A673 (cell line): ENCODE measurements at regions not wholly inside any gene's neighbourhood (a gene's known extent, or its start where the extent isn't known, plus 50 kb on each side); places are given as distances from the start of the nearest gene placed in this dataset.
"Not testable (repeated sequence)": the region's sequence is repeated elsewhere in the genome, so short reads cannot be mapped to it uniquely, and the experiment has no call there.

Experiments used
- BruUV-seq: library from RNA; stranded (reverse); fragments of 400-500 nt; replicated peaks from 2 replicates; lab custom pipeline; 2021; lab: Mats Ljungman, UMichigan
- CTCF ChIA-PET: fragments of 300-600 bp; sonication (Branson Sonifier 250); formaldehyde crosslinking; loops from one replicate; lab custom pipeline; 2022; ENCODE audit warnings: antibody characterized with exemption; lab: Charles Lee
- POLR2A ChIA-PET: fragments of 300-600 bp; sonication (Branson Sonifier 250); formaldehyde crosslinking; loops from one replicate; lab custom pipeline; 2022; ENCODE audit warnings: antibody characterized with exemption; ENCODE audit not compliant: low non-redundant PET; lab: Charles Lee
- DNase-seq: peaks from one replicate; pipeline ENCODE4 v3.0.0-alpha.2; 2015; ENCODE audit warnings: low spot score
- H3K27ac ChIP-seq: fragments of 200-600 bp; sonication (generic); 2 replicates; pipeline ENCODE4 v1.5.1; 2016; ENCODE audit warnings: mixed run types, low read depth, mild to moderate bottlenecking, mixed read lengths, antibody characterized with exemption, low read length; ENCODE audit not compliant: poor library complexity, severe bottlenecking
- H3K27me3 ChIP-seq: fragments of 200-600 bp; sonication (generic); replicated peaks from 2 replicates; pipeline ENCODE4 v1.6.1; 2017; ENCODE audit warnings: mixed run types, low read depth, mild to moderate bottlenecking, mixed read lengths, antibody characterized with exemption, low read length; ENCODE audit not compliant: insufficient read depth, poor library complexity
- H3K36me3 ChIP-seq: fragments of 200-600 bp; sonication (generic); 2 replicates; pipeline ENCODE4 v1.6.1; 2016; ENCODE audit warnings: mixed run types, mild to moderate bottlenecking, mixed read lengths, antibody characterized with exemption, low read length; ENCODE audit not compliant: insufficient read depth, poor library complexity, severe bottlenecking
- H3K4me1 ChIP-seq: fragments of 200-600 bp; sonication (generic); 2 replicates; pipeline ENCODE4 v1.6.1; 2017; ENCODE audit warnings: mixed run types, mild to moderate bottlenecking, mixed read lengths, antibody characterized with exemption, low read length; ENCODE audit not compliant: insufficient read depth, poor library complexity, severe bottlenecking
- H3K4me3 ChIP-seq: fragments of 200-600 bp; sonication (generic); 2 replicates; pipeline ENCODE4 v1.5.1; 2016; ENCODE audit warnings: low read depth, mixed run types, mild to moderate bottlenecking, mixed read lengths, low read length; ENCODE audit not compliant: poor library complexity, severe bottlenecking
- H3K9me3 ChIP-seq: fragments of 200-600 bp; sonication (generic); 2 replicates; pipeline ENCODE4 v1.6.1; 2016; ENCODE audit warnings: mixed run types, low read depth, mild to moderate bottlenecking, mixed read lengths, antibody characterized with exemption, low read length; ENCODE audit not compliant: poor library complexity, severe bottlenecking
- EZH2 ChIP-seq: fragments of 200-600 bp; sonication (generic); IDR thresholded peaks from 2 replicates; pipeline ENCODE4 v1.6.1; 2017; ENCODE audit warnings: borderline replicate concordance, low read depth, mild to moderate bottlenecking, mixed read lengths, antibody characterized with exemption, low read length; ENCODE audit not compliant: poor library complexity, severe bottlenecking
- intact Hi-C: fragments of 100-400 bp; cut with micrococcal nuclease; formaldehyde crosslinking; loops from one replicate; pipeline ENCODE4 v1.10.0; 2022; ENCODE audit not compliant: unreplicated experiment
- TF ChIP-seq, protein P1 (sequence below): fragments of 300-800, 200-600 bp; sonication (generic); conservative IDR thresholded peaks from 2 replicates; pipeline ENCODE4 v1.5.1; 2017; ENCODE audit warnings: low read depth, mild to moderate bottlenecking, antibody characterized with exemption, low read length, moderate library complexity, mixed read lengths

DNA sequence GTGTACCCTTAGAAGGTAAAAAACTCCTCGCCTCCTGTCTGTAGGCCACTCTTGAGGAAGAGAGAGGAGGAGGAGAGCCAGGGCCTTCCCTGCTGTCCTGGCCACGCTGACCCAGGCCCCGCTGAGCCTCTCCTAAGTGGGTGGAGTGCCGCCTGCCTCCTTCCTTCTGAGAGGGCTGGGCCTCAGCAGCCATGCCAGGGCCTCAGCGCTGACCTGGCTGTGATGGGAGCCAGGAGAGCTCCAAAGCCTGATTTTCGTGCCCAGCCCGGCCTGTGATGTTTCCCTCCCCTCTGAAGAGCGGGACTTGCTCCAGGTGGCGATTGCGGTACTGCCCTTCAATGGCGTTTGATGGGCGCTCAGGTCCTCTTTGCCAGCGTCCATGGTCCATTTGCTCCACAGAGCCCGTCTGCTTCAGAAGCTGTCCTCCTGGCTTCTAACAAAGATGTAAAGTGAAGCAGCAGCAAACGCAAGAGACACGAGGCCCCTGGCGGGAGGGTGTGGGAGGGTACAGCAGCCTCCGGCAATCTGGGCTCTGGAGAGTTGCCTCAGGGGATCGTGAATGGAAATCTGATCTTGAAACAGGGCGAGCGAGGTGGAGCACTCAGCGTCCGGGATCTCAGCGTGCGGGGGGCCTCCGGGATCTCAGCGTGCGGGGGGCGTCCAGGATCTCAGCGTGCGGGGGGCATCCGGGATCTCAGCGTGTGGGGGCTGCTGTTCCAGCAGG lies 93.5 kb downstream of the NPIPB11 start:
- ChIA-PET POLR2A (no interaction called here), CTCF (no interaction called here)
- BruUV-seq: no TSS peak
- Histone ChIP-seq H3K9me3 (no peaks in the 10 kb centered on the region), H3K4me1 (no peaks in the 10 kb centered on the region), H3K36me3 (no peaks in the 10 kb centered on the region), H3K27ac (no peak overlapping the region), H3K27me3 (no peaks in the 10 kb centered on the region), H3K4me3 (no peak overlapping the region)
- no peak for TF ChIP-seq EZH2
- TF ChIP-seq, protein P1, sequence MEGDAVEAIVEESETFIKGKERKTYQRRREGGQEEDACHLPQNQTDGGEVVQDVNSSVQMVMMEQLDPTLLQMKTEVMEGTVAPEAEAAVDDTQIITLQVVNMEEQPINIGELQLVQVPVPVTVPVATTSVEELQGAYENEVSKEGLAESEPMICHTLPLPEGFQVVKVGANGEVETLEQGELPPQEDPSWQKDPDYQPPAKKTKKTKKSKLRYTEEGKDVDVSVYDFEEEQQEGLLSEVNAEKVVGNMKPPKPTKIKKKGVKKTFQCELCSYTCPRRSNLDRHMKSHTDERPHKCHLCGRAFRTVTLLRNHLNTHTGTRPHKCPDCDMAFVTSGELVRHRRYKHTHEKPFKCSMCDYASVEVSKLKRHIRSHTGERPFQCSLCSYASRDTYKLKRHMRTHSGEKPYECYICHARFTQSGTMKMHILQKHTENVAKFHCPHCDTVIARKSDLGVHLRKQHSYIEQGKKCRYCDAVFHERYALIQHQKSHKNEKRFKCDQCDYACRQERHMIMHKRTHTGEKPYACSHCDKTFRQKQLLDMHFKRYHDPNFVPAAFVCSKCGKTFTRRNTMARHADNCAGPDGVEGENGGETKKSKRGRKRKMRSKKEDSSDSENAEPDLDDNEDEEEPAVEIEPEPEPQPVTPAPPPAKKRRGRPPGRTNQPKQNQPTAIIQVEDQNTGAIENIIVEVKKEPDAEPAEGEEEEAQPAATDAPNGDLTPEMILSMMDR: no peak
- DNase-seq: peak; percentile 43
- intact Hi-C loops: no loop called here

DNA sequence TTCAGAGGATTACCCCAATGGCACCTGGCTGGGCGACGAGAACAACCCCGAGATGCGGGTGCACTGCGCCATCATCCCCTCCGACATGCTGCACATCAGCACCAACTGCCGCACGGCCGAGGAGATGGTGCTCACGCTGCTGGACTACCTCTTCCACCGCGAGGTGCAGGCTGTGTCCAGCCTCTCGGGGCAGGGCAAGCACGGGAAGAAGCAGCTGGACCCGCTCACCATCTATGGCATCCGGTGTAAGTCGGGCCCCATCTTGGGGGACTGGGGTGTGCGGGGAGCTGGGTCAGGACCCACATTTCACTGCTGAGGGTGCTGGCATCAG lies 94.2 kb downstream of the NPIPB11 start:
- H3K27me3 ChIP-seq, H3K27ac ChIP-seq, POLR2A ChIA-PET, H3K36me3 ChIP-seq, CTCF ChIA-PET, intact Hi-C loops, H3K9me3 ChIP-seq, H3K4me3 ChIP-seq, BruUV-seq, DNase-seq, H3K4me1 ChIP-seq: not testable (repeated sequence)

DNA sequence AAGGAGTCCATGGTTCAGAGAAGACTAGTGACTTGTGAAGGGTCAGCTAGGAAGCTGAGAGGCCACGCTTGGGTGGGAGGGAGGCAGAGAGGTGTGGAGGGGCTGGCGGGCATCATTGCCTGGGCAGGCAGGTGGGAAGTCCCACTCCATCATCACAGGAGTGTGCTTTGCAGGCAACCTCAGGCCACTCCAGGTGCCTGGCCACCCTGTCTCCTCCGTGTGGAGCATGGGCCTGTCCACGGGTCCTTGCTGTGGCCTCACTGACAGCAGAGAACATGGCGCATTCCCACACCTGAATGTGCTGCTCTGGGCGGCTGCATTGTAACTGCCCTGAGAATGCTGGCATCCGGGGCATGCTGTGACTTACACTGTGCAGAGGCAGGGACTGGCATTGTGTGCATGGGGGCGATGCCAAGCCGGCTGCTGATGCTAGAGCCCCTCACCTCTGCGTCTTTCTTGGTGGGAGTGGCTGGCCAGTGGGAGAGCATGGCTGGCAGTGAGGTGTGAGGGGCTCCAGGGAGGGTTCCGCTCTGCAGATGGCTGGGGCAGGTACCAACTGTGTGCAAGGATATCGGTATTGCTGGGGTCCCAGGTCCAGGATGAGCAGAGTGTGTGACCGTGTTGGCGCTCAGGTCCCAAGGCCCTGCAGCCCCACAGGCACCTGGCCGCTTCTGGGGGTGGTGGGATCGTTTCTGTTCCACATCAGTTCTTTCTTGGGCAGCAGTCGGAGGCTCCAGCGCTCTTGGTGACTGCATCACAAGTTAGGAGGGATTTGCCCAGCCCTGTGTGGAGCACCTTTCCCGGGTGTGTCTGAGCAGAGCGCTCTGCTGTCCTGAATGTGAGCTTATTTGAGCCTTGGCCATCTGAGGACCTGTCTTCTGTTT lies 94.8 kb downstream of the NPIPB11 start:
- H3K36me3 ChIP-seq: no peaks in the 10 kb centered on the region
- POLR2A ChIA-PET: no interaction called here
- H3K4me1 ChIP-seq: no peaks in the 10 kb centered on the region
- H3K27me3 ChIP-seq: no peaks in the 10 kb centered on the region
- CTCF ChIA-PET: no interaction called here
- TF ChIP-seq, protein P1: no peak
- TF ChIP-seq EZH2: no peak
- no peak for DNase-seq
- no peak overlapping the region for H3K4me3 ChIP-seq
- no peak overlapping the region for H3K27ac ChIP-seq
- no TSS peak for BruUV-seq
- intact Hi-C loops: no loop called here
- H3K9me3 ChIP-seq: no peaks in the 10 kb centered on the region
